ENCODE measurements at regions not wholly inside any gene's neighbourhood (a gene's known extent, or its start where the extent isn't known, plus 50 kb on each side); places are given as distances from the start of the nearest gene placed in this dataset.

DNA sequence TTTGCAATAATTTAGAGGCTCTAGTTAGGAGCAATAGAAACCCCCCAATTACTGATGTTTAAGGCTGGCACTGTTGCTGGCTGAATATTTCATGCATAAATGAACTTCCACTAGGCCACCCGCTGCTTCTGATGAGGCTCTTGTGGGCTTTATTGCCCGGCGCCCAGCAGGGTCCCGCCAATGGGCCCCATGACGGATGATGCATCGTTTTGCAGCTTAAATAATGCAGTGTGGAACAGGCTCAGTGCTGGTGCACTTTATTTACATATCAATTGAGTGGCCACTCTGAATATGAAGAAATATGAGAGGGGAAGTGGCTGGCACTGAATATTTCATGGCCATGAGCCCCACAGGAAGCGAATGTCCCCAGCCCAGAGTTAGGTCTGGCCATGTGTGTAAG lies 155.3 kb upstream of the MAFB start:
- Histone ChIP-seq H2AFZ (ENCODE audit: low read length) (no peak overlapping the region), H2BK20ac (ENCODE audit: low read length) (no peak overlapping the region), H2BK120ac (replicated peaks; ENCODE audit: low read depth, low read length) (no peak overlapping the region), H3K4ac (replicated peaks; ENCODE audit: insufficient read length, low read depth, low read length) (no peak overlapping the region), H3K27me3 (replicated peaks in 1 of 4; ENCODE audit: control insufficient read depth in 3 of 4, extremely low read depth in 1 of 4, insufficient read depth in 3 of 4, low read length in 3 of 4) (no peaks in the 10 kb centered on the region), H2BK5ac (ENCODE audit: low read depth, low read length) (no peak overlapping the region), H2BK12ac (ENCODE audit: low read depth, low read length) (no peak overlapping the region), H3K23me2 (ENCODE audit: low read depth, low read length) (no peaks in the 10 kb centered on the region), H3K79me1 (ENCODE audit: low read depth, low read length) (no peaks in the 10 kb centered on the region), H4K91ac (replicated peaks; ENCODE audit: insufficient read length, low read length) (no peak overlapping the region), H3K9ac (replicated peaks in 1 of 4; ENCODE audit: extremely low read depth in 1 of 4, low read depth in 3 of 4, low read length in 3 of 4) (no peak overlapping the region), H3K18ac (ENCODE audit: extremely low read depth, low read length) (no peak overlapping the region), H3K14ac (ENCODE audit: insufficient read length) (no peak overlapping the region), H3K4me1 (replicated peaks in 1 of 4; ENCODE audit: control insufficient read depth in 3 of 4, insufficient read depth in 4 of 4, low read length in 3 of 4) (no peaks in the 10 kb centered on the region; a peak in 1 of 7 replicates), H3K56ac (replicated peaks; ENCODE audit: insufficient read length, low read depth, low read length) (no peak overlapping the region), H3K4me3 (ENCODE audit: extremely low read depth in 1 of 4, insufficient read depth in 2 of 4, low read depth in 3 of 4, low read length in 4 of 4) (no peak overlapping the region), H3K9me3 (ENCODE audit: insufficient read depth in 2 of 2, low read depth in 1 of 2, low read length in 1 of 2) (no peaks in the 10 kb centered on the region; a peak in 1 of 4 replicates), H3K4me2 (ENCODE audit: insufficient read depth in 1 of 2, low read depth in 2 of 2, low read length in 2 of 2) (no peak overlapping the region), H3K79me2 (ENCODE audit: control insufficient read depth in 1 of 2, insufficient read depth in 2 of 2, low read length in 2 of 2) (no peaks in the 10 kb centered on the region), H4K20me1 (replicated peaks in 1 of 2; ENCODE audit: control insufficient read depth in 1 of 2, insufficient read depth in 2 of 2, low read length in 2 of 2) (no peaks in the 10 kb centered on the region), H2AK5ac (ENCODE audit: low read depth, low read length) (no peak overlapping the region), H4K5ac (ENCODE audit: insufficient read length, low read depth, low read length) (no peak overlapping the region), H3K36me3 (ENCODE audit: control insufficient read depth in 2 of 4, insufficient read depth in 4 of 4, low read length in 3 of 4) (no peaks in the 10 kb centered on the region), H3K23ac (ENCODE audit: insufficient read length) (no peak overlapping the region), H4K8ac (ENCODE audit: extremely low read depth, insufficient read depth, low read length) (no peak overlapping the region), H2BK15ac (ENCODE audit: low read length) (no peak overlapping the region), H3K27ac (ENCODE audit: low read depth, low read length) (no peak overlapping the region)
- 87% methylated on average over 7 of the region's 7 CpGs; no CpG with 5 or more reads in 1 of the 2 experiments for WGBS, 2 experiments (ENCODE audit: extremely low coverage in 1 of 2, insufficient coverage in 1 of 2, insufficient read length in 1 of 2, insufficient replicate concordance in 2 of 2, low coverage in 1 of 2, low lambda C conversion rate in 2 of 2, missing lambda C conversion rate in 1 of 2)
- POLR2A ChIA-PET (ENCODE audit: partially characterized antibody) = no interaction called here
- no peak for TF ChIP-seq SP2 (IDR thresholded peaks at IDR 0.05; ENCODE audit: low read length)
- TF ChIP-seq EZH2 (IDR thresholded peaks at IDR 0.05; ENCODE audit: low read depth, low read length, severe bottlenecking) = no peak
- TF ChIP-seq TAF7 (optimal IDR thresholded peaks at IDR 0.05; ENCODE audit: borderline replicate concordance, low read depth, low read length) = no peak
- no peak for TF ChIP-seq BRCA1 (IDR thresholded peaks at IDR 0.05; ENCODE audit: low read depth, low read length)
- no peak for TF ChIP-seq RBBP5 (IDR thresholded peaks at IDR 0.05; ENCODE audit: borderline replicate concordance, low read depth, low read length)
- TF ChIP-seq SAP30 (IDR thresholded peaks at IDR 0.05; ENCODE audit: insufficient read depth, insufficient replicate concordance, low read length) = no peak
- DNase-seq (ENCODE audit: low read depth in 1 of 2, low spot score in 2 of 2) (no peak), FAIRE-seq (no peak)
- CTCF ChIA-PET (ENCODE audit: partially characterized antibody) = no interaction called here
